ENCODE measurements at regions not wholly inside any gene's neighbourhood (a gene's known extent, or its start where the extent isn't known, plus 50 kb on each side); places are given as distances from the start of the nearest gene placed in this dataset.

DNA sequence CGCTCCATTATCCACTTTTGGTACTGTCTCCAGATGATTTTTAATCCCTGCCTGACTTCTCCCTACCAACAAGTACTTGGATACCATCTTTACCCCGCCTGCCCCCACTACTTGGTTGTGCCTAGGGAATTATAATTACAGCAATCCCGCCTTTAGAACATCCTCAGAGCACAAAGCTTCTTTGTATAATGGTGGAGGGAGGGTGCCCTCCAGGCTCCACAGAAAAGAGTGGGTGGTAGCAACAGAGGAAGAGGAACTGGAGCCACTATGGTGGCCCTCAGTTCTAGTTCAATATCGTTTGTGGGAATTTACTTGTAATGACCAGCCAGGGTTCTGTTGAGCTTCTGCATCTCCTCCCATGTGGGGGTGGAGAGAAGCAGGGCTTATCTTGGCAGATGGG, 79.0 kb upstream of the RNF38 start:
- H3K27me3 ChIP-seq (replicated peaks in 1 of 7) = no peaks in the 10 kb centered on the region
- no peak for DNase-seq
- H3K4me3 ChIP-seq = no peak overlapping the region
- TF ChIP-seq POLR2AphosphoS5 (IDR thresholded peaks at IDR 0.05) (no peak), POLR2A (IDR thresholded peaks at IDR 0.05) (no peak)
- TF ChIP-seq, protein P1, sequence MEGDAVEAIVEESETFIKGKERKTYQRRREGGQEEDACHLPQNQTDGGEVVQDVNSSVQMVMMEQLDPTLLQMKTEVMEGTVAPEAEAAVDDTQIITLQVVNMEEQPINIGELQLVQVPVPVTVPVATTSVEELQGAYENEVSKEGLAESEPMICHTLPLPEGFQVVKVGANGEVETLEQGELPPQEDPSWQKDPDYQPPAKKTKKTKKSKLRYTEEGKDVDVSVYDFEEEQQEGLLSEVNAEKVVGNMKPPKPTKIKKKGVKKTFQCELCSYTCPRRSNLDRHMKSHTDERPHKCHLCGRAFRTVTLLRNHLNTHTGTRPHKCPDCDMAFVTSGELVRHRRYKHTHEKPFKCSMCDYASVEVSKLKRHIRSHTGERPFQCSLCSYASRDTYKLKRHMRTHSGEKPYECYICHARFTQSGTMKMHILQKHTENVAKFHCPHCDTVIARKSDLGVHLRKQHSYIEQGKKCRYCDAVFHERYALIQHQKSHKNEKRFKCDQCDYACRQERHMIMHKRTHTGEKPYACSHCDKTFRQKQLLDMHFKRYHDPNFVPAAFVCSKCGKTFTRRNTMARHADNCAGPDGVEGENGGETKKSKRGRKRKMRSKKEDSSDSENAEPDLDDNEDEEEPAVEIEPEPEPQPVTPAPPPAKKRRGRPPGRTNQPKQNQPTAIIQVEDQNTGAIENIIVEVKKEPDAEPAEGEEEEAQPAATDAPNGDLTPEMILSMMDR (IDR thresholded peaks at IDR 0.05 in 8 of 11, conservative IDR thresholded peaks at IDR 0.05 in 3 of 11) = no peak
- peaks cover 9 to 59% (median 31%) of the 10 kb centered on the region in 6 donors for H3K4me1 ChIP-seq
- peak overlapping the region in 1 of 8 donors; percentile 38 for H3K27ac ChIP-seq
- no peaks in the 10 kb centered on the region for H3K9me3 ChIP-seq
- H3K36me3 ChIP-seq = peaks cover 0 to 31% (median 0%) of the 10 kb centered on the region in 6 donors
- intact Hi-C loops (cut with DNase I; ENCODE audit: low total_unique reads) = no loop called here
- 77 to 83% (median 80%) methylated on average over 4 of the region's 4 CpGs for WGBS, 5 donors

DNA sequence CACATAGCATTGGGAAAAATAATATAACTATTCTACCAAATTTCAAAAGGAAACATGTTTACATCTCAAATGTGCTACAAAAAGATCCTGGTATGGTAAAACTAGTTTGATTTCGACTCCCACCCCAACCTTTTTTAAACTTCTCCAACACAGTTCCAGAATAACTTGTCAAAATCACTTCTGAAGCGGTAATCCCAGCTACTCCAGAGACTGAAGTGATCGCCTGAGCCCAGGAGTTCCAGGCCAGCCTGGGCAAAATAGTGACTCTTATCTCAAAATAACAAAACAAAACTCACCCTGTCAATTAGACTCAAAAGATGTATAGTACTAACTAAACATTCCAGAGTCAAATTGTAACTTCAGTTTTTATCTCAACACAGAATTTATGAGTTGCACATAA, 71.3 kb upstream of the RNF38 start:
- H3K4me1 ChIP-seq = peaks cover 6 to 64% (median 31%) of the 10 kb centered on the region in 6 donors
- peak overlapping the region; percentile 80 to 92 (median 84) for H3K27ac ChIP-seq
- intact Hi-C loops (cut with DNase I; ENCODE audit: low total_unique reads) = no loop called here
- no peak for DNase-seq
- no peaks in the 10 kb centered on the region for H3K9me3 ChIP-seq
- TF ChIP-seq POLR2AphosphoS5 (IDR thresholded peaks at IDR 0.05) (no peak), POLR2A (IDR thresholded peaks at IDR 0.05) (no peak)
- TF ChIP-seq, protein P1 (IDR thresholded peaks at IDR 0.05 in 8 of 11, conservative IDR thresholded peaks at IDR 0.05 in 3 of 11) = no peak
- peaks cover 0 to 9% (median 0%) of the 10 kb centered on the region in 6 donors for H3K36me3 ChIP-seq
- H3K27me3 ChIP-seq (replicated peaks in 1 of 7) = no peaks in the 10 kb centered on the region
- peak overlapping the region in 2 of 8 donors; percentile 34 to 62 for H3K4me3 ChIP-seq
- 48 to 69% (median 58%) methylated on average over 3 of the region's 3 CpGs for WGBS, 5 donors

DNA sequence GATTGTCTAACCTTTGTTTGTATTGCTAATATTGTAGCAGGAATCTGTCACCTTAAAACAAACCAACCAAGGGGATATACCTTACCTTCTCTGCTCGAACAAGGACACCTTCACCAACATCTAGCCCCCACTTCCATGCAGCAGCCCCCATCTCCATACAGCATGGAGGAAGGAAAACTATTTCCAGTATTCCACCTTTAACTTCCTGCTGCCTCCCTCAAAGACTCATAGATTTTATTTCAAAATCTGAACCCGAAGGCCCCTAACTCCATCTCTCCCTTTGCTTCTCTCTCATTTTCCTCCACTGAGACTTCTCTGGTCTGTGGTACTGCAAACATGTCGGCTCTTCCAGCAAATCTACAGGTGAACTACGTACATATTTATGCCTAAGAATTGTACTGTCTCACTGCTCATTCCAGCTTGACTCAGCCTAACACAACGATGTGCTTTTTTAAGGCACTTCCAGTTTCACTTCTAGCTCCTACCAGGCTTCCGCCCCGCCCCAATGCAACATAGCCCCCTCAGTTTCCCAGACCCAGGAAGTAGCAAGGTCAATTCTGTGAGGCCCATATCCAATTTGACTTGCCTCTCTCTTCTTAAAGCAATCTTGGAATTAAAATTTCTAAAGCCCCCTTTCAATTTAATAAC, 70.7 kb upstream of the RNF38 start:
- TF ChIP-seq POLR2A (IDR thresholded peaks at IDR 0.05) = peak in 1 of 3 donors; percentile 35
- TF ChIP-seq POLR2AphosphoS5 (IDR thresholded peaks at IDR 0.05) = peak in 1 of 3 donors; percentile 65
- TF ChIP-seq, protein P1 (IDR thresholded peaks at IDR 0.05 in 8 of 11, conservative IDR thresholded peaks at IDR 0.05 in 3 of 11) = no peak
- peaks cover 6 to 64% (median 31%) of the 10 kb centered on the region in 6 donors for H3K4me1 ChIP-seq
- H3K4me3 ChIP-seq = peak overlapping the region in 6 of 8 donors; percentile 8 to 62 (median 26)
- peak overlapping the region; percentile 80 to 92 (median 84) for H3K27ac ChIP-seq
- H3K36me3 ChIP-seq = peaks cover 0 to 5% (median 0%) of the 10 kb centered on the region in 6 donors
- no peaks in the 10 kb centered on the region for H3K9me3 ChIP-seq
- DNase-seq = peak; percentile 89
- intact Hi-C loops (cut with DNase I; ENCODE audit: low total_unique reads) = no loop called here
- no peaks in the 10 kb centered on the region for H3K27me3 ChIP-seq (replicated peaks in 1 of 7)
- WGBS, 5 donors = 2 to 8% (median 4%) methylated on average over 7 of the region's 7 CpGs

DNA sequence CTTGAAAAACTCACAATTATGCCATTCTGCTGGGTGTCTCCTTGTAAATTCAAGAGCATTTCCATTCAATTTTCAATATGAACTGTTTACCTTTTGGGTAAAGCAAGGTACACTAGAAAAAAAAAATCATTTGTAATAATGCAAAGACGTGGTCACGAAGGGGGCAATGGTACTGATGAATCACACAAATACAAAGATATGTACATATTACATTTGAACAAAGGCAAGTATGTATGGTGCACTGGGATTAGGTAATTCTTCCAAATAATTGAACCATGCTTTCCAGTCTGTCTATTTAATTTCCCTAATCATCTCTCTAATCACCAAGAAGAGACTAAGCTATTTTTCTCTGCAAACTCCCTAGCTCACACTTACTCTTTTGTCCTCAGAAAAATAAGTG, 63.4 kb upstream of the RNF38 start:
- Histone ChIP-seq H3K4me3 (no peak overlapping the region), H3K9me3 (no peaks in the 10 kb centered on the region), H3K27me3 (replicated peaks in 1 of 7) (no peaks in the 10 kb centered on the region), H3K36me3 (peaks cover 0 to 17% (median 0%) of the 10 kb centered on the region in 6 donors), H3K4me1 (peaks cover 0 to 79% (median 32%) of the 10 kb centered on the region in 6 donors), H3K27ac (no peak overlapping the region)
- TF ChIP-seq, protein P1 (IDR thresholded peaks at IDR 0.05 in 8 of 11, conservative IDR thresholded peaks at IDR 0.05 in 3 of 11) = no peak
- TF ChIP-seq POLR2AphosphoS5 (IDR thresholded peaks at IDR 0.05) (no peak), POLR2A (IDR thresholded peaks at IDR 0.05) (no peak)
- WGBS, 5 donors = 88 to 95% (median 91%) methylated on average over 2 of the region's 2 CpGs
- DNase-seq = no peak
- intact Hi-C loops (cut with DNase I; ENCODE audit: low total_unique reads) = no loop called here

All from spleen (tissue), 11 donors.